Breast epithelium (tissue), 3 donors: ENCODE measurements at regions not wholly inside any gene's neighbourhood (a gene's known extent, or its start where the extent isn't known, plus 50 kb on each side); places are given as distances from the start of the nearest gene placed in this dataset.

Source experiments
- POLR2A ChIP-seq: fragments of 450-650 bp; IDR thresholded peaks from one replicate; pipeline ENCODE4 v1.6.1; 2016; ENCODE audit warnings: antibody characterized with exemption, mild to moderate bottlenecking, moderate library complexity
- POLR2AphosphoS5 ChIP-seq, 3 donors: sonication (generic); formaldehyde crosslinking; IDR thresholded peaks; one replicate each; pipeline ENCODE4 v1.6.1; 2017; ENCODE audit warnings: antibody characterized with exemption in 3 of 3

- TF ChIP-seq POLR2AphosphoS5 (IDR thresholded peaks at IDR 0.05): no peak
- TF ChIP-seq POLR2A: no peak
Observed at GRCh38 chr2:40658941-40659340, 207.1 kb upstream of the SLC8A1 start.
